ENCODE measurements at regions not wholly inside any gene's neighbourhood (a gene's known extent, or its start where the extent isn't known, plus 50 kb on each side); places are given as distances from the start of the nearest gene placed in this dataset.

DNA sequence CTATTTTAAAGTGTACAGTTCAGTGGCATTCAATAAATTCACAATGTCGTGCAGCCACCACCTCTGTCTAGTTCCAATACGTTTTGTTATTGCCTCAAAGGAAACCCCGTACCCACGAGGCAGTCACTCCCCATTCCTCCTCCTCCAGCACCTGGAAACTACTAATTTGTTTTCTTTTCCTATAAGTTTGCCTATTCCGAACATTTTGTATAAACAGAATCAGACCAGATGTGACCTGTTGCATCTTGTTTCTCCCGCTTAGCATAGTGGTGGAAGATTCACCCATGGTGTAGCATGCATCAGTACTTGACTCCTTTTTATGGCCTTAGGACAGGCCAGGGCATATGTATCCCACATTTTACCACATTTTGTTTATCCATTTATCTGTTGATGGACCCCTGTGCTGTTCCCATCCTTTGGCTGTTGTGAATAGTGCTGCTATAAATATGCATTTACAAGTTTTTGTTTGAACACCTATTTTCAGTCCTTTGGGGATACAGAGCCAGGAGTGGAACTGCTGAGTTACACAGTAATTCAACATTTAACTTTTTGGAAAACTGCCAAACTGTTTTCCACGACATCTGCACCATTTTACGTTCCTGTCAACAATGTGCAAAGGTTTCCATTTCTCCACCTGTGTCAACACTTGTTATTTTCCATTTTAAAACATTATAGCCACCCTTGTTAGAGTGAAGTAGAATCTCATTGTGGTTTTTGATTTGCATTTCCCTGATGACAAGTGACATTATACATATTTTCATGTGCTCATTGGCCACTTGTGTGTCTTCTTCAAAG lies 57.8 kb upstream of the STX18 start:
- no peak for DNase-seq (ENCODE audit: low spot score)

DNA sequence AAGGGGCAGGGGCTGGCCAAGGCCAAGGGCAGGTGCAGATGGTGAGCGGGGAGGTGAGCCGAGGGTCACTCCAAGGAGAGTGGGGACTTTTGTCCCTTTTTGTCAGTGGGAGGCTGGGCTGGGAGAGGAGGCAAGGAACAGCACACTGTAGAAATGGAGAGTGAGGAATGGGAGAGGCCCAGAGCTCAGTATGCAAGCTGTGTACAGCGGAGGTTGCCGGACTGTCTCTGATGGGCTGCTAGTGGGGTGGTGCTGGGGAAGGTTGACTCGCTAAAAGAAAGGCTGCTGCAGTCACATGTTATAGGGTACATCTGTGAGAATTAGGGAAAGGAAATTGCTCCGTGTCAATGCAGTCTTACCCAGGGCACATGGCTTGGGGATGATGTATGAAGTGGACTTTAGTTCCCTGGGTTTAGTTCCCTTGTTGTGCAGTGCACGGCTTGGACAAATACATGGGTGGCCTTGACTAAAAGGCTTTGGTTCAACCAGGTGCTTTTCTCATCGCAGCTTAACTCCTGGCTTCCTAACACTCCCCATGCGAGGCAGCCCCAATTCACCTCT lies 57.1 kb upstream of the STX18 start:
- DNase-seq (ENCODE audit: low spot score) = no peak

DNA sequence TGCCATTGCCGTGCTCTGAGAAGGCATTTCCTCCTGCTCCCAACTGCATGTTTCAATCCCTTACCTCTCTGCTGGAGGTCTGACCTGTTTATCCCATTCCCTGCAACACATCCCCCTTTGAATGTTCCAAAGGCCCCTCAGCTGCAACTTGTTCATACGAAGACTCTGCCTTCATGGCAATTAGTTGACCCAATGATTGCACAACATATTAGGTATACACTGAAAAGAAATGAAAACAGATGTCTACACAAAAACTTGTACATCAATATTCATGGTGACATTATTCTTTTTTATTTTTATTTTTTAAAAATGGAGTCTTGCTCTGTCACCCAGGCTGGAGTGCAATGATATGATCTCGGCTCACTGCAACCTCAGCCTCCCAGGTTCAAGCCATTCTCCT lies 54.9 kb upstream of the STX18 start:
- no peak for DNase-seq (ENCODE audit: low spot score)

DNA sequence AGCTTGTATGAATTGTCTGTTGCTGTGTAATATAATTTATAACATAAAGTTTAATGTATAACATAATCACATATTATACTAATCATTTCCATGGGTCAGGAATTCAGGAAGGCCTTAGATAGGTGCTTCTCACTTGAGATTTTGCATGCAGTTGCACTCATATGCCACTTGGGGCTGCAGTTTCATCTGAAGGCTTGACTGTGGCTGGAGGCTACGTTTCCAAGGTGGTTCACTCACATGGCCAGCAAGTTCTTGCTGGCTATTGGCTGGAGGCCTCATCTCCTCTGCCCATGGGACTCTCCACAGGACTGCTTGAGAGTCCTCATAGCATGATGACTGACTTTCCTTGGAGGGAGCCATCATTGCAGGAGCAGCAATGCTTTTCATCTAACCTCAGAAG lies 53.4 kb upstream of the STX18 start:
- no peak for DNase-seq (ENCODE audit: low spot score)

DNA sequence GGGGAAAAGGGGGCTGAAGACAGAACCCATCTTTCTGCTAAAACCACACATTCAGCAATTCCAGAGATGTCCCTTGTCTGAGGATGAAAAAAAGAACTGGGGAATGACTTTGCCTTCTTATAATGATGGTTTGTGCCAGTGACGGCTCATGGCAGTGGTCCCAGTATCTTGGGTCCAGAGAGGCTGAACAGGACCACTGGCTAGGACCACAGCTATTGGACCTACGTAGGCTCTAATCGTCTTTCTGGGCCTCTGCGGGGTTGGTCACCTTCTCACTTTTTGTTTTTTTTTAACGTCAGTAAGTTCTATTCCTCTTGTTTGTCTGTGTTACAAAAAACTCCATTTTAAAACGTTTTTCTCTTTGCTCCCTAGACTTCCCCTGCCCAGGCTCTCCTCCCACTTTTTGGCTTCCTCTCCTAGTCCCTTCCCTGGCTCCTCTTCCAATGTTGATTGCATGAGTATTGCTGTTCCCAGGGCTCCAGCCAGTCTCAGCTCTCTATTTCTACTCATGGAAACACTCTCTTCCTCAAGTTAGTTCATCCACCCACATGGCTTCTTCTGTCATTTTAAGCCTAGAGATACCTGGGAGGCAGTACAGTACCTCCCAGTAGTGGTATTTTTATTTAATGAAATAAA lies 52.6 kb upstream of the STX18 start:
- no peak for DNase-seq (ENCODE audit: low spot score)

DNA sequence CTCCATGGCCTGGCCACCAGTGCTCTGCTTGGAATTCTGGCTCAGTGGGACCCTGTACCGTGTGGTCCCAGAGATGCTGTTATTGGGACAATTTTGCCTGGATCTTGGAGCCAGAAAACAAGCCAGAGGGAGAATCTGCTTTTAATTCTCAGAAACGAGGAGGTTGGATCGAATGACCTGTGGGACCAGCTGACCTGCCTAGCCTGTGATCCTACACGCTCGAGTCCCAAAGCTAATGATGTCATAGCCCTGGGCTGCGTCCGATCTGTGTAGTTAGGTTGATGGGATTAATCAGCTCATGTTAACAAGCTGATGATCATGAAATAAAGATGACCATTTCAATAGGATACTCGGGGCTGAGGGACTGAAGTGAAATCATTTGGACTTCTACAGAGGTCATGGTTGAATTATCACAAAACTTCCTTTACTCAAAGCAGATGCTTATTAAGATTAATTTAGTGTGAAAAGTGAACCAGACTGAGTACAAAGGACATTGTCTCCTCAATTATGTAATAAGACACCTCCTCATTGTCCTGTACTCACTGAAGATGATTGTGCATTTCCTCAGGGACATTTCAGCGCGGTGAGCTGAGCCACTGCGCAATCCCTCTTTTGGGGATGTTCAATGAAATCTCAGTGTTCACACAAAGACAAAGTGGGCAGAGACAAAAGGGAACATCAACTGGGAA lies 51.9 kb upstream of the STX18 start:
- no peak for DNase-seq (ENCODE audit: low spot score)

- no peak for DNase-seq (ENCODE audit: low spot score)
Observed at GRCh38 chr4:4592414-4592813, 50.6 kb upstream of the STX18 start.
